ENCODE measurements at regions not wholly inside any gene's neighbourhood (a gene's known extent, or its start where the extent isn't known, plus 50 kb on each side); places are given as distances from the start of the nearest gene placed in this dataset.

- TF ChIP-seq CTCF (IDR thresholded peaks at IDR 0.05) (no peak), POLR2A (IDR thresholded peaks at IDR 0.05) (no peak)
Observed at GRCh38 chr16:63735456-63735855, 1386.4 kb downstream of the CDH11 start.
